ENCODE measurements at regions not wholly inside any gene's neighbourhood (a gene's known extent, or its start where the extent isn't known, plus 50 kb on each side); places are given as distances from the start of the nearest gene placed in this dataset.

GRCh38 chr3:127512256-127512655 lies 78.3 kb downstream of the TPRA1 start:
- TF ChIP-seq CTCF (IDR thresholded peaks at IDR 0.05): no peak
- no peak for TF ChIP-seq EP300 (IDR thresholded peaks at IDR 0.05; ENCODE audit: borderline replicate concordance in 1 of 2, low read depth in 1 of 2, low read length in 1 of 2)
- TF ChIP-seq JUND (IDR thresholded peaks at IDR 0.05): no peak
- no peak for TF ChIP-seq RAD21 (IDR thresholded peaks at IDR 0.05; ENCODE audit: low read length)
- TF ChIP-seq REST (IDR thresholded peaks at IDR 0.05; ENCODE audit: low read depth, low read length): no peak
- no peak for TF ChIP-seq POLR2AphosphoS5 (IDR thresholded peaks at IDR 0.05; ENCODE audit: low read depth, low read length)
- TF ChIP-seq CHD2 (IDR thresholded peaks at IDR 0.05; ENCODE audit: low read length, partially characterized antibody): no peak
- no peak for TF ChIP-seq RFX5 (IDR thresholded peaks at IDR 0.05; ENCODE audit: low read length)
- TF ChIP-seq USF1 (IDR thresholded peaks at IDR 0.05; ENCODE audit: borderline replicate concordance, low read depth): no peak
- no peak for TF ChIP-seq NFIC (IDR thresholded peaks at IDR 0.05; ENCODE audit: borderline replicate concordance)

All from SK-N-SH (cell line).